ENCODE measurements at regions not wholly inside any gene's neighbourhood (a gene's known extent, or its start where the extent isn't known, plus 50 kb on each side); places are given as distances from the start of the nearest gene placed in this dataset.

DNA sequence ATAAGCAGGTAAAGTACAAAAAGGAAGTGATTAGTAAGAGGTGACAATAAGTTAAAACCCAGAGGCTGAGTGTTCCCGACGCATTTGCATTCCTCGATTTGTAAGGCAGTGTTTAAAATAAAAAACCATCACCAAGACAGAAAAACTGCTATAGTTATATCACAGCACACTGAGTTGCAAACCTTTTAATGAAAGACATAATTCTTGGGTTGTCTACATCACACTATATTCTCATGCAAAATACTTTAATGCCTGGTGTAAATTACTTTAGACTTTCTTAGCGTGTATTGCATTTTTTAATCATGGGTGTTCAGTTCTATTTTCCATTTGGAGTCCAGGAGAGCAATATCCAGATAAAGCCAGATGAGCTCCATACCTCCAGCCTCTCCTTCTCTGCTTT, 458.5 kb downstream of the MTX2 start:
- TF ChIP-seq, protein P1, sequence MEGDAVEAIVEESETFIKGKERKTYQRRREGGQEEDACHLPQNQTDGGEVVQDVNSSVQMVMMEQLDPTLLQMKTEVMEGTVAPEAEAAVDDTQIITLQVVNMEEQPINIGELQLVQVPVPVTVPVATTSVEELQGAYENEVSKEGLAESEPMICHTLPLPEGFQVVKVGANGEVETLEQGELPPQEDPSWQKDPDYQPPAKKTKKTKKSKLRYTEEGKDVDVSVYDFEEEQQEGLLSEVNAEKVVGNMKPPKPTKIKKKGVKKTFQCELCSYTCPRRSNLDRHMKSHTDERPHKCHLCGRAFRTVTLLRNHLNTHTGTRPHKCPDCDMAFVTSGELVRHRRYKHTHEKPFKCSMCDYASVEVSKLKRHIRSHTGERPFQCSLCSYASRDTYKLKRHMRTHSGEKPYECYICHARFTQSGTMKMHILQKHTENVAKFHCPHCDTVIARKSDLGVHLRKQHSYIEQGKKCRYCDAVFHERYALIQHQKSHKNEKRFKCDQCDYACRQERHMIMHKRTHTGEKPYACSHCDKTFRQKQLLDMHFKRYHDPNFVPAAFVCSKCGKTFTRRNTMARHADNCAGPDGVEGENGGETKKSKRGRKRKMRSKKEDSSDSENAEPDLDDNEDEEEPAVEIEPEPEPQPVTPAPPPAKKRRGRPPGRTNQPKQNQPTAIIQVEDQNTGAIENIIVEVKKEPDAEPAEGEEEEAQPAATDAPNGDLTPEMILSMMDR (IDR thresholded peaks at IDR 0.05; ENCODE audit: poor library complexity): no peak
- TF ChIP-seq EZH2phosphoT487 (IDR thresholded peaks at IDR 0.05; ENCODE audit: low read depth, severe bottlenecking, unreplicated experiment) (no peak), EZH2 (IDR thresholded peaks at IDR 0.05; ENCODE audit: borderline replicate concordance) (no peak)
- Histone ChIP-seq H2AFZ (no peak overlapping the region), H3K36me3 (replicated peaks; ENCODE audit: insufficient read depth, low read depth) (no peaks in the 10 kb centered on the region), H3K79me2 (no peaks in the 10 kb centered on the region), H4K20me1 (ENCODE audit: insufficient read depth, poor library complexity, severe bottlenecking) (no peaks in the 10 kb centered on the region), H3K27ac (no peak overlapping the region), H3K9me2 (replicated peaks; ENCODE audit: insufficient read depth) (no peaks in the 10 kb centered on the region), H3K9me3 (ENCODE audit: low read depth) (no peaks in the 10 kb centered on the region), H3K27me3 (no peaks in the 10 kb centered on the region), H3K4me1 (ENCODE audit: insufficient read depth) (no peaks in the 10 kb centered on the region), H3K4me3 (no peak overlapping the region), H3K4me2 (no peak overlapping the region)
- 93% methylated on average over 4 of the region's 4 CpGs for WGBS (ENCODE audit: low lambda C conversion rate, missing lambda C conversion rate)
- DNase-seq (ENCODE audit: low spot score): no peak

DNA sequence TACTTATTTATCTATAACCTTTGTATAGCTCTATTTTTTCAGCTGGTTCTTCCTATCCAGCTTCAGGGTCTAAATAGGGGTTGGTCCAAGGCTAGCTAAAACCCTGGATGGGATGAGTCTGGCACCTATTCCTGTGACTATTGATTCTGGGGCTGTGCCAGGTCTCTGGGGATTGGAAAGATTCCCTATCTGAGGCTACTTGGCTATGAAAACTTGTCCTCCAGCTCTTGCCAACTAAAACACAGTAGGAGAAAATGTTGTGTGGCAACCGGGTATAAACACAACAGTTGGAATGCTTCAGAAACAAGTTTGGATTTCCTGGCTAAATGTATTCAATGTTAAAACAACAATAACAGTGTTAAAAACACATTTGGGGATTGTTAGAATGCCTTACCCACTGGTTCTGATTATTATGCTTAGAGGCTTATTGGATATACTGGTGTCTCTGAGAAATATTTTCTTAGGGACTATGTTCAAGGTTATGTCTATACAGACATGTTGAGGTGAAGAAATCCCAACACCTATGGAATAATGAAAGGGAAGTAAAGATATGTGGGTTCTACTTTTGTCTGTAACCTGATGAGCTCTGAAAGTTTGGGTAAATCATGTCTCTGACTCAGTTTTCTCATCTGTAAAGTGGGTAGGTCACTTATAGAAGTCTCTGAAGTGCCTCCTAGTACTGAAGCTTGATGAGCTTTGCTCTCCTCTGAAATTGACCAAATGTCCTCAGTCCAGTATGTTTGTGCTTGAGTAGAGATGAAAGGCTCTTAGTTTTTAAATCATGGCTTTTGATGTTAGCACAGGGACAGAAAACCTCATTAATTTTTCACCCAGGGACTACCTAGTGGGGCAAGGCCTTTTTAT, 460.7 kb downstream of the MTX2 start:
- Histone ChIP-seq H2AFZ (no peak overlapping the region), H3K27me3 (no peaks in the 10 kb centered on the region), H3K4me1 (ENCODE audit: insufficient read depth) (no peaks in the 10 kb centered on the region), H3K4me2 (no peak overlapping the region), H3K9me2 (replicated peaks; ENCODE audit: insufficient read depth) (no peaks in the 10 kb centered on the region), H3K4me3 (no peak overlapping the region), H3K79me2 (no peaks in the 10 kb centered on the region), H3K9me3 (ENCODE audit: low read depth) (no peaks in the 10 kb centered on the region), H3K27ac (no peak overlapping the region), H4K20me1 (ENCODE audit: insufficient read depth, poor library complexity, severe bottlenecking) (no peaks in the 10 kb centered on the region), H3K36me3 (replicated peaks; ENCODE audit: insufficient read depth, low read depth) (no peaks in the 10 kb centered on the region)
- peak; percentile 23 for DNase-seq (ENCODE audit: low spot score)
- WGBS (ENCODE audit: low lambda C conversion rate, missing lambda C conversion rate): 61% methylated on average over 1 of the region's 1 CpG
- TF ChIP-seq, protein P1 (IDR thresholded peaks at IDR 0.05; ENCODE audit: poor library complexity): no peak
- TF ChIP-seq EZH2phosphoT487 (IDR thresholded peaks at IDR 0.05; ENCODE audit: low read depth, severe bottlenecking, unreplicated experiment): no peak

DNA sequence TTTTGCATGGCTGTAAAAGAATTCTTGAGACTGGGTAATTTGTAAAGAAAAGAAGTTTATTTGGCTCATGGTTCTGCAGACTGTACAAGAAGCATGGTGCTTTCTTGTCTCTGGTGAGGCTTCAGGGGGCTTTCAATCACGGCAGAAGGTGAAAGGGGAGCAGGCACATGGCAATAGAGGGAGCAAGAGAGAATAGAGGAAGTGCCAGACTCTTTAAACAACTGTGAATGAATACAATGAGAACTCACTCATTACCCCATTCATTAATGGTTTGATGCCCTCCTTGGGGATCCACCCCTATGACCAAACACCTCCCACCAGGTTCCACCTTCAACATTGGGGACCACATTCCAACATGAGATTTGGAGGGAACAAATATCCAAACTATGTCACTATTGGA, 463.5 kb downstream of the MTX2 start:
- Histone ChIP-seq H2AFZ (no peak overlapping the region), H3K27ac (no peak overlapping the region), H3K9me3 (ENCODE audit: low read depth) (no peaks in the 10 kb centered on the region), H3K4me3 (no peak overlapping the region), H3K27me3 (no peaks in the 10 kb centered on the region), H3K4me1 (ENCODE audit: insufficient read depth) (no peaks in the 10 kb centered on the region), H3K4me2 (no peak overlapping the region), H4K20me1 (ENCODE audit: insufficient read depth, poor library complexity, severe bottlenecking) (no peaks in the 10 kb centered on the region), H3K79me2 (no peaks in the 10 kb centered on the region), H3K9me2 (replicated peaks; ENCODE audit: insufficient read depth) (no peaks in the 10 kb centered on the region), H3K36me3 (replicated peaks; ENCODE audit: insufficient read depth, low read depth) (no peaks in the 10 kb centered on the region)
- DNase-seq (ENCODE audit: low spot score): no peak
- 68% methylated on average over 1 of the region's 1 CpG for WGBS (ENCODE audit: low lambda C conversion rate, missing lambda C conversion rate)
- TF ChIP-seq, protein P1 (IDR thresholded peaks at IDR 0.05; ENCODE audit: poor library complexity): no peak
- TF ChIP-seq EZH2 (IDR thresholded peaks at IDR 0.05; ENCODE audit: borderline replicate concordance) (no peak), EZH2phosphoT487 (IDR thresholded peaks at IDR 0.05; ENCODE audit: low read depth, severe bottlenecking, unreplicated experiment) (no peak)
